HFFc6 (cell line): ENCODE measurements at regions not wholly inside any gene's neighbourhood (a gene's known extent, or its start where the extent isn't known, plus 50 kb on each side); places are given as distances from the start of the nearest gene placed in this dataset.
A peak's percentile ranks its signal among the peaks of the same experiment; 100 is the strongest.

Experiments used
- DNase-seq: peaks from one replicate; pipeline ENCODE4 v3.0.0-alpha.2; 2018
- H3K27ac Mint-ChIP-seq: 2 replicates; pipeline ENCODE4 v1.8.0; 2020; ENCODE audit warnings: mild to moderate bottlenecking, mixed read lengths
- H3K27me3 Mint-ChIP-seq: 2 replicates; pipeline ENCODE4 v1.8.0; 2021; ENCODE audit warnings: mild to moderate bottlenecking, moderate library complexity, mixed read lengths; ENCODE audit not compliant: insufficient read depth
- H3K36me3 Mint-ChIP-seq: 2 replicates; pipeline ENCODE4 v1.8.0; 2021; ENCODE audit warnings: low read depth, mixed read lengths
- H3K4me1 Mint-ChIP-seq: 2 replicates; pipeline ENCODE4 v1.8.0; 2020; ENCODE audit warnings: low read depth, mixed read lengths
- H3K4me3 Mint-ChIP-seq: 2 replicates; pipeline ENCODE4 v1.8.0; 2020; ENCODE audit warnings: mild to moderate bottlenecking, moderate library complexity, mixed read lengths
- H3K9me3 Mint-ChIP-seq: 2 replicates; pipeline ENCODE4 v1.8.0; 2020; ENCODE audit warnings: mild to moderate bottlenecking, mixed read lengths
- TF ChIP-seq, protein P1 (sequence below): fragments of 200-600 bp; sonication (generic); IDR thresholded peaks from 2 replicates; pipeline ENCODE4 v1.5.0; 2021; ENCODE audit warnings: antibody characterized with exemption, mild to moderate bottlenecking

DNA sequence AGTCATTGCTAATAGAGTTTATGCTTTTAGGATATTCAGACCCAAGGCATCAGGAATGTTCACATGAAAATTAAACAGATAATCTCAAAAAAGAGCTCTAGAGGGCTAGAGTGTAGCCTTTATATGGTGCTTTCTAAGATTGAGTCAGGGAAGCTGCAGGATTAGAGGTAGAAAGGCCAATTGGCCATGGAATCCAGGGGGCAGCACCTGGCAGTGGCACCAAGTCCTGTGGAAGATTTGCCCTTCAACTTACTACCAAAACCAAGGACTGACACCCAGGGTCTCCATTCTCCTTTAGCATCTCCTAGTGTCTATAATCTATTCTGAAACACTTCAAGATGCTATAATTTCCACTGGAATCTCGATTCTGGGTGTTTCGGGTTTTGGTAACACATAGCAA lies 112.4 kb downstream of the ACER2 start:
- DNase-seq: no peak
- TF ChIP-seq, protein P1, sequence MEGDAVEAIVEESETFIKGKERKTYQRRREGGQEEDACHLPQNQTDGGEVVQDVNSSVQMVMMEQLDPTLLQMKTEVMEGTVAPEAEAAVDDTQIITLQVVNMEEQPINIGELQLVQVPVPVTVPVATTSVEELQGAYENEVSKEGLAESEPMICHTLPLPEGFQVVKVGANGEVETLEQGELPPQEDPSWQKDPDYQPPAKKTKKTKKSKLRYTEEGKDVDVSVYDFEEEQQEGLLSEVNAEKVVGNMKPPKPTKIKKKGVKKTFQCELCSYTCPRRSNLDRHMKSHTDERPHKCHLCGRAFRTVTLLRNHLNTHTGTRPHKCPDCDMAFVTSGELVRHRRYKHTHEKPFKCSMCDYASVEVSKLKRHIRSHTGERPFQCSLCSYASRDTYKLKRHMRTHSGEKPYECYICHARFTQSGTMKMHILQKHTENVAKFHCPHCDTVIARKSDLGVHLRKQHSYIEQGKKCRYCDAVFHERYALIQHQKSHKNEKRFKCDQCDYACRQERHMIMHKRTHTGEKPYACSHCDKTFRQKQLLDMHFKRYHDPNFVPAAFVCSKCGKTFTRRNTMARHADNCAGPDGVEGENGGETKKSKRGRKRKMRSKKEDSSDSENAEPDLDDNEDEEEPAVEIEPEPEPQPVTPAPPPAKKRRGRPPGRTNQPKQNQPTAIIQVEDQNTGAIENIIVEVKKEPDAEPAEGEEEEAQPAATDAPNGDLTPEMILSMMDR: no peak
- no peaks in the 10 kb centered on the region for H3K36me3 Mint-ChIP-seq
- H3K27me3 Mint-ChIP-seq: peaks cover 4% of the 10 kb centered on the region; the same call in 1 of the 2 replicates
- no peak overlapping the region for H3K27ac Mint-ChIP-seq
- H3K9me3 Mint-ChIP-seq: no peaks in the 10 kb centered on the region
- H3K4me3 Mint-ChIP-seq: no peak overlapping the region
- no peaks in the 10 kb centered on the region for H3K4me1 Mint-ChIP-seq

DNA sequence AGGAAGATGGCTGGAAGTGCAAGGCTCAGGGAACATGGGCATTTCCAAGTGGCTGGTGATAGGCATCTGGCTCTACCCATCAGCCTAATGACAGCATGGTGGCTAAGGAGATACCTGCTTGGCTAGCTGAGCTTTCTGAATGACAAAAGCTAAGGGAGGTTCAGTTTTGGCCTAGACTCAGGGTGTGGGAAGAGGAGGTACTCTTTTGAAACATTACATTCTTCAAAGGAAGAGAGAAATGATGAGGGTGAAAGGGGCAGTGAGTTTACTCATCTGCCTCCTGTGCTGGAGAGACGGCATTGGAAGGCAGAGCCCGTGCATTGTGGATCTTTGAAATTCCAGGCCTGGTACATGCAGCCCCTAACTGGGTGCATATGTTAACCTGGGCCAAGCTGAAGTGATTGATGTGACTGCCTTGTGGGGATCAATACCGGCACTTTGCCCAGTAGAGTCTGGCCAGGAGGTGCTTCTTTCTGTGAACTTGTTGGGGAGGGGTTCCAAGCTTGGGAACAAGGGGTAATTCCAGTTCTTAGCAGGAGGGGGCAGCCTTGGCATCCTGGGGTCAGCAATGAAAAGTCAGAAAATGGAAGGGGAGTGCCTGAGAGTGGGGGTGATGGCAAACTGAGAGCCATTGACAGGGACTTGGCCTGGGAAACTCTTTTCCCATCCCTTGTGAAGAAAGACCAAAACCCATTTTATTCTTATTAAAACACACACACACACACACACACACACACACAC lies 108.6 kb downstream of the ACER2 start:
- peaks cover 12% of the 10 kb centered on the region for H3K4me1 Mint-ChIP-seq
- no peaks in the 10 kb centered on the region for H3K36me3 Mint-ChIP-seq
- TF ChIP-seq, protein P1: peak; percentile 36; the same call in 1 of the 2 replicates
- no peak overlapping the region for H3K27ac Mint-ChIP-seq
- DNase-seq: no peak
- H3K4me3 Mint-ChIP-seq: no peak overlapping the region
- no peaks in the 10 kb centered on the region for H3K9me3 Mint-ChIP-seq
- peaks cover 1% of the 10 kb centered on the region; the same call in 1 of the 2 replicates for H3K27me3 Mint-ChIP-seq

DNA sequence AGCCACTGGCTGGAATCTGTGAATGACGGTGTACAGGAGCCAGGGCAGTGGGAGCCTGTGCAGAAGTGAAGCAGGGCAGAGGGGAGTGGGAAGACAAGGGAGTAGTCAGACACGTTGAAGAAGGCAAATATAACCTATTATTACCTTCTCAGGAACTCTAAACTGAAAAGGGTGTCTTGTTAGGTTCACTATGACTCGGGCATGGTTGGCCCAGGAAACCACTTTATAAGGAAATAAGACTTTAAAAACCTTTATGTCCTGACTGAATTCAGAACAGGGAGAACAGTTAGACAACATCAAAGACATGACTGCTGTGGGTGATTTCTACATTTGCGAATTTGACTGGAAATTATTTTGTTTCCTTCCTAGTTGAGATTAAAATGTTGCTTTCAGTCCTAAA lies 107.5 kb downstream of the ACER2 start:
- Mint-ChIP-seq H3K4me1 (peaks cover 12% of the 10 kb centered on the region), H3K27ac (no peak overlapping the region), H3K4me3 (no peak overlapping the region), H3K36me3 (no peaks in the 10 kb centered on the region), H3K27me3 (peaks cover 1% of the 10 kb centered on the region; the same call in 1 of the 2 replicates), H3K9me3 (no peaks in the 10 kb centered on the region)
- TF ChIP-seq, protein P1: no peak
- DNase-seq: no peak

DNA sequence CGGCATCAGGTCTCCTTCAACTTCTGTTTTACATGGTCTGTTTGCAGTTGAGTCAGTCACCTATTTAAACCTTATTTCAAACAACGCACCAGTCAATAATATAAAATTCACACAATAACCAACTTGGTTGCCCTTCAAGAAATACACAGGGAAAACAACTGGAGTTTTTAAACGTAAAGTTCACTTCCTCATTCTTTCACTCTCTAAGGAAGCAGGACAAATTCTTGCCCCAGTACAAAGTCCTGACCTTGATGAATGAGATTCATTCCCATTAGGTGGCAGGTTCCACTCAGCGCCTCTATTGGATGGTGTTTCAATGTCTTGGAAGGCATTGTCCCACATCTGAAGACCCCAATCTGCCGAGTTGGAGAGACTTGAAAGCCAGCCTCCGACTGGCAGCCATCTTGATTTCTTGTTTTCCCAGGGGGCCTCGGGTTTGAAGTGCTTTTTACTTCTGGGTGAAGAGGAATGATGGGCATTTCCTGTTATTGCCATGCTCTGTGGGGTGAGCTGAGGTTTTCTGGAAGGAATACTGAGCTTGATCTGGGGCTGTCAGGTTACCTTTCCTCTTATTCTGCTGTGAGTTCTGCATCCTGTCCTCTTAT lies 105.0 kb downstream of the ACER2 start:
- no peak for DNase-seq
- Mint-ChIP-seq H3K4me1 (peaks cover 12% of the 10 kb centered on the region), H3K9me3 (no peaks in the 10 kb centered on the region), H3K27ac (peak overlapping the region; percentile 42), H3K4me3 (peak overlapping the region; percentile 84), H3K36me3 (no peaks in the 10 kb centered on the region), H3K27me3 (0 out of 2 replicates have a peak, but pooled peaks cover 1% of the 10 kb centered on the region)
- TF ChIP-seq, protein P1: no peak

DNA sequence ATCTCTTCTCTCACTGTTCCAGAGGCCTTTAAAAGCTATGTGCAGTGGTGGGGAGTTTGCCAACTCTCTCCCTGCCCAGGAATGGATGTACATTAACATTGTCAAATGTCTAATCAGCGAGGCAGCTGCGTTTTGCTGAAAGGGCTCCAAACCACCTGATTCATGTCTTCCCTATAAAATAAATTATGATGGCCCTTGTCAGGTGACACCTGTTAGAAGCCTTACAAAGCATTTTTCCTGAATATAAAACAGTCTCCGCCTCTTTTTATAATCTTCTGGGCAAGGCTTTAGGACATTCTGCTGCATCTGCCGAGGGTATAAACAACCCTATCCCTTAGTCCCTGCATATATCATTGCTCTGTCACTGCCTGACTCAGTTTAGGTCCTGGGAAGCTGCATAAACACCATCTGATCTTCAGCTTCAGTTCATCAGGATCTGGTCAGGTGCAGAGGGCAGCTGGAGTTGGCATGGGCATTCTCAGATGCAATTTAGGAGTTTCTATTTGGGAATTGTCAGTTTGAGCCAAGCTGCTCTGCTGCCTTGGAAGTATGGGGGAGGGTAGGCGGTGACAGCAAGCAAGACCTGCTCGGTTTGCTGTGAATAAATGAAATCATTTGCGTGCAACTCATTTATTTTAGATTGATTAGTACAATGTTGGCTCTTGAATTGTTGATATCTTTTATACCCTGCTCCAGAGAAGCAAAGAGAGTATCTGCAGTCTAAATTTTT lies 103.5 kb downstream of the ACER2 start:
- no peak overlapping the region for H3K4me3 Mint-ChIP-seq
- TF ChIP-seq, protein P1: no peak

More for the DNA sequence above, 103.5 kb downstream of the ACER2 start:
- H3K36me3 Mint-ChIP-seq: no peaks in the 10 kb centered on the region
- H3K4me1 Mint-ChIP-seq: peaks cover 12% of the 10 kb centered on the region
- no peak for DNase-seq
- H3K27ac Mint-ChIP-seq: no peak overlapping the region
- H3K9me3 Mint-ChIP-seq: no peaks in the 10 kb centered on the region
- peaks cover 1% of the 10 kb centered on the region; the same call in 1 of the 2 replicates for H3K27me3 Mint-ChIP-seq
